IMR-90 (cell line): ENCODE measurements at regions not wholly inside any gene's neighbourhood (a gene's known extent, or its start where the extent isn't known, plus 50 kb on each side); places are given as distances from the start of the nearest gene placed in this dataset.

Experiments
- CEBPB ChIP-seq: IDR thresholded peaks from 2 replicates; pipeline ENCODE4 v1.6.1; 2012; ENCODE audit warnings: low read depth, low read length, improper control_type of control experiment
- CTCF ChIP-seq: conservative IDR thresholded peaks from 2 replicates; pipeline ENCODE4 v1.5.1; 2012; ENCODE audit warnings: mild to moderate bottlenecking, low read depth, low read length, improper control_type of control experiment

DNA sequence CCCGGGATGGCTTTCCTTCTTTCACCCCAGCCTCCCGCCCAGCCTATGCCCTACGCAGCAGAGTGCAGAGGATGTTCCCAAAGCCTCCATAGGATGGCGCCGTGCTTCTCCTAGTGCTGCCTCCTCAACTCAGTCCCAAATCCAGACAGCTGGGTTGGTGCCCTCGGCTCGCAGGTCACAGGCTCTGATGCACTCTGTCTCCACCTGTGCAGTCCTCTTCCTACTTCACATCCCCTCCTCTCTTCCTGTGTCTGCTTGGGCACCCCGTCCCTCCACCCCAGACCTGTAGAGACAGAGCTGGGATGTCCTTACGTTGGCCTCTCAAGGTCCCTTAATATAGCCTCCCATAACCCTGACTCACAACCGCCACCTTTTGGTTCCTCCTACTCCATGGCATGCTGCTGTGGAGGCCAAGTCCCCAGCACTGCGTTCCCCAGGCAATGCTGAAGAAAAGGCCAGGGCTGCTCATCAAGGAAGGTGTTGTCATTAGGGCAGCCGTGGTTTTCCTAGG, 314.4 kb downstream of the GADD45G start:
- TF ChIP-seq CEBPB: no peak
- TF ChIP-seq CTCF: no peak
